Right lobe of liver (tissue), 4 donors: ENCODE measurements at regions not wholly inside any gene's neighbourhood (a gene's known extent, or its start where the extent isn't known, plus 50 kb on each side); places are given as distances from the start of the nearest gene placed in this dataset.

Experiments used
- POLR2A ChIP-seq: fragments of 450-650 bp; IDR thresholded peaks from one replicate; pipeline ENCODE4 v1.6.1; 2017; ENCODE audit warnings: antibody characterized with exemption, mild to moderate bottlenecking
- TF ChIP-seq, protein P1 (sequence below), 4 donors: fragments of 200-600 bp in 3 of 4; fragments of 450-650 bp in 1 of 4; IDR thresholded peaks; one replicate each; pipeline versions ENCODE4 v1.5.1 to v1.8.0; 2016 to 2022; ENCODE audit warnings: antibody characterized with exemption in 4 of 4, mild to moderate bottlenecking in 2 of 4
- donor health status: DM: no; HTN: no; CAD: no.
- donor health status: DM: no; HTN: no; CAD: no.
- donor health status: DM: no; HTN: yes; CAD: no.

DNA sequence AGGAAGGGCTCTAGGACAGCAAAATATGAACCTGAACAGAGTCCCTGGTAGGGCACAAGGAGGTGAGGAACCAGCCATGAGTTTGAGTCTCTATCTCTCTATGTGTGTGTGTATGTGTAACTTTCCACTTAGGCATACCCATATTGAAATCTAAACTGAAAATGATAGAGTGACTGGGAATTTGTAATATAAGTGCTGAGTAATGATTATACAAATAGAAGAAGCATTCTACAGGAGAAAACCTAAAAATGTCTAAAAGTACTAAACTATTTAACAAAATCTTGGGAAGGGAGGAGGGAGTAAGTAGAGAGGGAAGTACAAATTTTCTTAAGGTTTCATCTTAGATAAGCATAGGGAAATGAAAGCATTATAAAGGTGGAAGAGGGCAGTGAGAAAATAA, 97.1 kb upstream of the ZC3H12C start:
- TF ChIP-seq, protein P1, sequence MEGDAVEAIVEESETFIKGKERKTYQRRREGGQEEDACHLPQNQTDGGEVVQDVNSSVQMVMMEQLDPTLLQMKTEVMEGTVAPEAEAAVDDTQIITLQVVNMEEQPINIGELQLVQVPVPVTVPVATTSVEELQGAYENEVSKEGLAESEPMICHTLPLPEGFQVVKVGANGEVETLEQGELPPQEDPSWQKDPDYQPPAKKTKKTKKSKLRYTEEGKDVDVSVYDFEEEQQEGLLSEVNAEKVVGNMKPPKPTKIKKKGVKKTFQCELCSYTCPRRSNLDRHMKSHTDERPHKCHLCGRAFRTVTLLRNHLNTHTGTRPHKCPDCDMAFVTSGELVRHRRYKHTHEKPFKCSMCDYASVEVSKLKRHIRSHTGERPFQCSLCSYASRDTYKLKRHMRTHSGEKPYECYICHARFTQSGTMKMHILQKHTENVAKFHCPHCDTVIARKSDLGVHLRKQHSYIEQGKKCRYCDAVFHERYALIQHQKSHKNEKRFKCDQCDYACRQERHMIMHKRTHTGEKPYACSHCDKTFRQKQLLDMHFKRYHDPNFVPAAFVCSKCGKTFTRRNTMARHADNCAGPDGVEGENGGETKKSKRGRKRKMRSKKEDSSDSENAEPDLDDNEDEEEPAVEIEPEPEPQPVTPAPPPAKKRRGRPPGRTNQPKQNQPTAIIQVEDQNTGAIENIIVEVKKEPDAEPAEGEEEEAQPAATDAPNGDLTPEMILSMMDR (IDR thresholded peaks at IDR 0.05), result no peak
- no peak for TF ChIP-seq POLR2A
